Ovary (tissue), 3 donors: ENCODE measurements at regions not wholly inside any gene's neighbourhood (a gene's known extent, or its start where the extent isn't known, plus 50 kb on each side); places are given as distances from the start of the nearest gene placed in this dataset.

ENCODE experiments used
- EP300 ChIP-seq: sonication (generic); formaldehyde crosslinking; IDR thresholded peaks from one replicate; pipeline ENCODE4 v1.6.1; 2017; ENCODE audit warnings: antibody characterized with exemption
- POLR2A ChIP-seq: fragments of 450-650 bp; IDR thresholded peaks from one replicate; pipeline ENCODE4 v1.6.1; 2017; ENCODE audit warnings: antibody characterized with exemption, mild to moderate bottlenecking, moderate library complexity
- TF ChIP-seq, protein P1 (sequence below), 3 donors: fragments of 450-650 bp in 2 of 3; fragments of 200-600 bp in 1 of 3; IDR thresholded peaks; one replicate each; pipeline versions ENCODE4 v1.5.1 to v1.8.0; 2016 to 2022; ENCODE audit warnings: antibody characterized with exemption in 3 of 3, mild to moderate bottlenecking in 1 of 3
- donor health status: DM: no; HTN: no; CAD: no.

DNA sequence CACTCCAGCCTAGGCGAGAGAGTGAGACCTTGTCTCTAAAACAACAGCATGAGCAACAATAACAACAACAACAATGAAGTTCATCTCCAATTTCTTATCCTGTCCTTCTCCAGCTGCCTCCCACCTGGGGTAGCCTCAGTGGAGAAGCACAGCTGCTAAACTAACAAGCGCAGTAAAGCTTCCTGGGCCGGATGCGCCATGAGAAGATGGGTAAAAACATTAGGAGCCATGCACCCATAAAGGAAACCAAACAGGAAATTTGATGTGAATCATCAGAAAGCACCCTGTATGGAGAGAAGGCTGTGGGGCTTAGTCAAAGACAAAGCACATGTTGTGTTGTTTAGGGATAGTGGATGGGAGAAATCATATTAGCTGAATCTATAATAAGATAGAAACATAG, 61.1 kb upstream of the CCN6 start:
- TF ChIP-seq, protein P1, sequence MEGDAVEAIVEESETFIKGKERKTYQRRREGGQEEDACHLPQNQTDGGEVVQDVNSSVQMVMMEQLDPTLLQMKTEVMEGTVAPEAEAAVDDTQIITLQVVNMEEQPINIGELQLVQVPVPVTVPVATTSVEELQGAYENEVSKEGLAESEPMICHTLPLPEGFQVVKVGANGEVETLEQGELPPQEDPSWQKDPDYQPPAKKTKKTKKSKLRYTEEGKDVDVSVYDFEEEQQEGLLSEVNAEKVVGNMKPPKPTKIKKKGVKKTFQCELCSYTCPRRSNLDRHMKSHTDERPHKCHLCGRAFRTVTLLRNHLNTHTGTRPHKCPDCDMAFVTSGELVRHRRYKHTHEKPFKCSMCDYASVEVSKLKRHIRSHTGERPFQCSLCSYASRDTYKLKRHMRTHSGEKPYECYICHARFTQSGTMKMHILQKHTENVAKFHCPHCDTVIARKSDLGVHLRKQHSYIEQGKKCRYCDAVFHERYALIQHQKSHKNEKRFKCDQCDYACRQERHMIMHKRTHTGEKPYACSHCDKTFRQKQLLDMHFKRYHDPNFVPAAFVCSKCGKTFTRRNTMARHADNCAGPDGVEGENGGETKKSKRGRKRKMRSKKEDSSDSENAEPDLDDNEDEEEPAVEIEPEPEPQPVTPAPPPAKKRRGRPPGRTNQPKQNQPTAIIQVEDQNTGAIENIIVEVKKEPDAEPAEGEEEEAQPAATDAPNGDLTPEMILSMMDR (IDR thresholded peaks at IDR 0.05) = no peak
- TF ChIP-seq POLR2A = no peak
- TF ChIP-seq EP300 = no peak
